Fibroblast of skin of scalp (primary cell): ENCODE measurements at regions not wholly inside any gene's neighbourhood (a gene's known extent, or its start where the extent isn't known, plus 50 kb on each side); places are given as distances from the start of the nearest gene placed in this dataset.
"Not testable (repeated sequence)": the region's sequence is repeated elsewhere in the genome, so short reads cannot be mapped to it uniquely, and the experiment has no call there.

Experiments used
- DNase-seq: peaks from one replicate; pipeline ENCODE4 v3.0.0-alpha.2; 2013

DNA sequence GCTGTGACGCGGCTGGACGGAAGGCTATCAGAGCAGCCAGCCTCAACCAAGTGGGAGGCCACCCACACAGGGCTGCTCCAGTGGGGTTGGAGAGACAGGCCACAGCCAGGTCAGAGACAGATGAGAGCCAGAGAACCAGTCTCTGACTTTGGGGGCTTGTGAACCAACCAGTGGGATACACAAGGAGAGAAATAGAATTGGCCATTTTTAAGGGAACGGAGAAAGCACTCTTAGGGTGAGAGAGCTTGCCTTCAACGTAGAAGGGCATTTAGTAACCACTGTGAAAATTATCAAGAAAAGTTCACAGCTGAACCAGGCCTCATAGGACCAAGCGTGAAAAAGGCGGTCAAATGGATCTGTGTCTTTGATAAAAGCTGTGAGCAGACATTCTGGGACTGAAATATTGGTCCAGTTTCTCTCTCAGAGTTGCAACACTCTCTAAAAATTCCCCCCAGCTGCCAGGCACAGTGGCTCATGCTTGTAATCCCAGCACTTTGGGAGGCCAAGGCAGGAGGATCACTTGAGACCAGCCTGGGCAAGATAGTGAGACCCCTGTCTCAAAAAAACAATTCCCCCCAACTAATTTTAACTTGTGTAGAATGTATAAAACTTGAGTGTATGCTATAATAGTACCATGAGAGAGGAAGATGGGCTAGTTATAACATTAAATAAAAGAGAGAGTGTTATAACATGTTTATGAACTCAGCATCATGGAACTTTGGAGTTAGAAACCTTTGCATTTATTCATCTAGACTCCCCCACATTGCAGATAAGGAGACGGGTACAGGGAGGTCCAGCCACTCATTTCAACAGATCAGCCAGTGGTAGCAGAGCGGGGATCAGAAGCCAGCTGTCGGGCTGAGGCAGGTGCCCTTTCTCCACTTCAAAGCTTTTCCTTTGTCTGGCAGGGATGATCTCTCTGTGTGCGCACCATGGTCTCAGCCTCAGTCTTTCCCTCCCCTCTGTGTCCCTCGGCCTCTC, 132.2 kb downstream of the NPIPB11 start:
- DNase-seq: not testable (repeated sequence)

DNA sequence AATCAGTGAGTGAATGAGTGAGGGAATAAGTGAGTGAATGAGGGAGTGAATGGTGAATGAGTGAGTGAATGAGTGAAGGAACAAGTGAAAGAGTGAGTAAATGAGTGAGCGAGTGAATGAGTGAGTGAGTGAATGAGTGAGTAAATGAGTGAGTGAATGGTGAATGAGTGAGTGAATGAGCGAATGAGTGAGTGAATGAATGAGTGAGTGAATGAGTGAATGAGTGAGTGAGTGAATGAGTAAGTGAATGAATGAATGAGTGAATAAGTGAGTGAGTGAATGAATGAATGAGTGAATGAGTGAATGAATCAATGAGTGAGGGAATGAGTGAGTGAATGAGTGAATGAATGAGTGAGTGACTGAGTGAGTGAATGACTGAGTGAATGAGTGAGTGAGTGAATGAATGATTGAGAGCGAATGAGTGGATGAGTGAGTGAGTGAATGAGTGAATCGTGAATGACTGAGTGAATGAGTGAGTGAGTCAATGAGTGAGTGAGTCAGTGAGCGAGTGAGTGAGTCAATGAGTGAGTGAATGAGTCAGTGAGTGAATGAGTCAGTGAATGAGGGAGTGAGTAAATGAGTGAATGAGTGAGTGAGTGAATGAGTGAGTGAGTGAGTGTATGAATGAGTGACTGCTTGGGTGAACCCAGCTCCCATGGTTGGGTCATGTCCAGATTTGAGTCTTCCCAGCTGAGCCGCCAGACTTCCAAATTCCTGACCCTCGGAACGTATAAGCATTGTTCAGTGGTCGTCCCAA, 133.0 kb downstream of the NPIPB11 start:
- peak; percentile 38 for DNase-seq

DNA sequence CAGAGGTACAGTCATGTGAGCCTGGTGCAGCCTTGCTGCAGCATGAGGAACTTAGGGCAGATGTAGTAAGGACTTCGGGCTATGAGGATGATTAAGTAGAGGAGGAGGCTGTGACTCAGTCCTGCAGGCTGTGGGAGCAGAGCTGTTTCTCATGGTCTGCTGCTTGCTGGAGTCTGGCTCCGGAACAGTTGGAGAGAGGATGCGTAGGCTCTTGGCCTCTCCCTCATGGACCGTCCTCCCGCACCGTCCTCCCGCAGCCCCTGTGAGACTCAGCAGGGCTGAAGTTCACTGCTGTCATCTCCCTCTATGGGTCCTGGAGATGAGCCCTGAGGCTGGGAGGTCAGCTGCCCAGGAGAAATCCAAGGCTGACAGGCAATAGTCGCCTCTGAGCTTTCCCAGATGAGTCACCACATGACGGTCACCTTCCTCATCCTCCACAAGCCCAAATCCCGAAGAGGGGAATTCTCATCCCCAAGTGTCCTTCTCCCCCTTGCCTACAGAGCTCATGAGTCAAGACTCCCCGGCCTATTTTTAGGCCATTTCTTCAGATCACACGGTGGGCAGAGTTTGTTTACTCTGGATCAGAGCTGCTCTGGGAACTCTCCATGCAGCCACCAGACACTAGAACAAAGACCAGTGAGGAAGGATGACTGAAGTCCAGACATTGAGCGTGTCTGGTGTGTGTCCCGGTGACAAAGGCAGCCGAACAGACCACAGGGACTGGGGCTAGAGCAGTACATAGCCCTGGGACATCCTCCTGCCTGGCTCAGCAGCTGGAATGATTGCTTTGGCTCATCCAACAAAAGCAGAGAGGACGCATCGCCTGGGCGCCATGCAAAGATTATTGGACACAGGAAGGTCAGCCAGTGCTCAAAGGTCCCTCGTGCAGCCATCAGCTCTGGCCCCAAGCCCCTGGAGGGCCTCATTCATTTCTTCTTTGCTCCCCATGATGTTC, 134.5 kb downstream of the NPIPB11 start:
- DNase-seq: peak; percentile 93

DNA sequence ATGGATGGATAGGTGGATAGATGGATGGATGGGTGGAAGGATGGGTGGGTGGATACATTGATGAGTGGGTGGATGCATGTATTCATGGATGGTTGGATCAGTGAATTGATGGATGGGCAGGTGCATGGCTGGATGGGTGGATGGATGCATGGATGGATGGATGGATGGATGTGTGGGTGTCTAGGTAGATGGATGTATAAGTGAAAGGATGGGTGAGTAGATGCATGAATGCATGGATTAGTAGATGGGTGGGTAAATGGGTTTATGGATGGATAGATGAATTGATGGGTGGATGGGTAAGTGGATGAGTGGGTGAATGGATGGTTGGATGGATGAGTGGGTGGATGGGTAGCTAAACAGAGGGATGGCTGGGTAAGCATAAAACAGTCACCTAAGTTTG, 135.6 kb downstream of the NPIPB11 start:
- not testable (repeated sequence) for DNase-seq

DNA sequence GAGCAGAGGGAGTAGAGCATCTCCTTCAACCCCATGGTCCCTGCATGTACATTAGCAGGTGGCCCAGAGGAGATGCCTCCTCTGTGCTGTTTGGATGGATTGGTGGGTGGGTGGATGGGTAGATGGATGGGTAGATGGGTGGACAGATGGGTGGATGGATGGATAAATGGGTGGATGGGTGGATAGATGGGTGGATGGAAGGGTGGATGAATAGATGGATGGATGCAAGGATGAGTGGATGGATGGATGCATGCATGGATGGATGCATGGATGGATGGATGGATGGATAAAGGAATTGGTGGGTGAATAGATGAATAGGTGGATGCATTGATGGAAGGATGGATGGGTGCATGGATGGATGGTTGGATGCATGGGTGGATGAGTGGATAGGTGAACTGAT, 136.5 kb downstream of the NPIPB11 start:
- DNase-seq: not testable (repeated sequence)

DNA sequence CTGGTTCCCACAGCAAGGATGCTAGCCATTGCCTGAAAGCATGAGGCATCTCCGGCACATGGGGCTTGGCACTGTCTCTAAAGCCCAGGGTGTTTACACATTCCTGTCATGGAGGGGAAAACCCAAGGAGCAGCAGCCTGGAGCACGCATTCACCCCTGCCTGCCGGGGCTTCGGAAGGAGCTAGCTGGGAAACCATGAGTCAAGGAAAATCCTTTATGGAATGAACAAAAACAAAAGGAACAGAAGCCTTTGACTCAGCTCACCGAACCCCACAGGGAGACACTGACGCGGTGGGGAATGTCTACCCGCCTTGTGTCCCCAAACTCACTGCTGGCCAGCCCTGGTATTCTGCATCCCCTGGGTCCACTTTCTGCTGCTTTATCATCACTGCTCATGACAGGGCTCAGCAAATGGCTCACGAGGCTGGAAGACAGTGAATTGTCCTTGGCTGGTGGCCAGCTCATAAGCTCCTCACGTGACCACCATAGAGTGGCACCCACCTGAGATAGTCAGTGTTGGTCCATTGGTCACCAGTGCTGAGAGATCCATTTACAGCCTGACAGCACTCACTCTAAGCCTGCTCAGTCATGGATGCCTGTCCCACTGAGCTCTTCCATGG, 137.2 kb downstream of the NPIPB11 start:
- peak; percentile 95 for DNase-seq

DNA sequence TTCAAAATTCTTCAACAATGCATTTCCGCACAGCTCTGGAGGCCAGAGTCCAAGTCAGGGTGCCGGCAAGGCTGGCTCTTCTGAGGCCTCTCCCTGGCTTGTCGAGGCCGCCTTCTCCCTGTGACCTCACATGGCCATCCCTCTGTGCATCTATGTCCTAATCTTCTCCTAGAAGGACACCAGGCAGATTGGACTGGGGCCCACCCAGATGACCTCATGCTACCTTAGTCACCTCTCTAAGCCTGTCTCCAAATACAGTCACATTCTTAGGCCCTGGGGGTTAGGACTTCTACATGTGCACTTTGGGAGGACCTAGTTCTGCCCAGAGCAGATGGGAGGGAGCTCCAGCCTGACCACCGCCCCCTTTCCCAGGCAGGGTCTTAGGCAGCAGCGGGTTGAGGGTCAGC, 137.7 kb downstream of the NPIPB11 start:
- peak; percentile 75 for DNase-seq

DNA sequence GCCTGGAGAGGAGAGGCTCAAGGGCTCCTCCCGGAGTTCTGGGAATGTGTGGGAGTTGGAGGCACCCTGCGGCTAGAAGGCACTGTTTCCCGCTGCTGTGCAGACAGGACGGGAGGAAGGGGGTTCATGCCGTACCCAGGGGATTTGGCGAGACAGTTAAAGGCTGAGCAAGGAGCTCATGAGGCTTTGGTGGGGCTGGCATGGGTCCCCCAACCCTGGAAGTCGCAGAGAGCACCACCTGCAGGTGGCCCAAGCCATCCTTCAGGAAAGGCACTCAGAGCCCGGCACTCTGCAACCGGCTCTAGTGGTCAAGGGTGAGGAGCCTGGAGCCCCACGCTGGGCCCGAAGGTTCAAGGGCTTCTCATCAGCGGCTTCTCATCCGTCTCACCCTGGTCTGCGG, 138.2 kb downstream of the NPIPB11 start:
- peak; percentile 27 for DNase-seq

DNA sequence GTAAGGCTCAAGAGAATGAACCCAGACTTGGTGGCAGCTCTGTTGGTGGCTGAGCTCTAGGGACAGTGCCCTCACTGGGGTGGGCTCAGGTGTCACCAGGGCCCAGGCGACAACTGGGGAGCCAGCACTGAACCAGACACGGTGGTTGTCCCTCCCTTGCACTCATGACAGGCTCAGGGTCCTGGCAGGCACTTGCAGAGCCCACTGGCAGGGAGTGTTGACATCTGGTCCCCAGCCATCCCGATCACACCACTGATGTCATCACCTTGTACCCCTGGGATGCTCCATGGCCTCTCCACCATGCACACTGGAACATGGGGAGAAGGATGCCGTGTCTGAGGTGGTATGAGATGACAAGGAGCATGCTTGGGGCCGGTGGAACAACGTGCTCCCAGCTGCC, 138.6 kb downstream of the NPIPB11 start:
- not testable (repeated sequence) for DNase-seq

DNA sequence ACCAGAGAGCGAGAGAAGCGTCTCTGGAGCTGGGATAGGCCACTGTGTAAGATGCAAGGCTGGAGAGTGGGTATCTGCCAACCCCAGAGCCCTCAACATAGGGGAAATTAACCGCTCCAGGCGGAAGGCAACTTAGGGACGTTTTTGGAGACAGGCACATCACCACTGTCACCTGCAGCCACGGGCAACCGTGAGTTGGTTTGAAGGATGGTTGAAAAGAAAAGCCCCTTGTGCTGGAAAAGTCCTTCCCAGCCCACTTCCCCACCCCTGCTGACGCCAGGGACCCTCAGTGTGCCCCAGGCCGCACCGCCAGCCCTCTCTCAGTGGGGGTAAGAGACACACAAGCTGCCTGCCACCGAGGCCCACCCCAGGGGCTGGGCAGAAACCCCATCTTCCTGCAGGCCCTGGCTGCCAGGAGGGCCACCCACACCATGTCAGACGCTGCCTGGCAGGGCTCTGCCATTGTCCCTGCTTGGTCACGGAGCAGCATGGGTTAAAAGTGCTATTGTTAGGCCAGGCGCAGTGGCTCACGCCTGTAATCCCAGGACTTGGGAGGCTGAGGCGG, 139.4 kb downstream of the NPIPB11 start:
- not testable (repeated sequence) for DNase-seq

DNA sequence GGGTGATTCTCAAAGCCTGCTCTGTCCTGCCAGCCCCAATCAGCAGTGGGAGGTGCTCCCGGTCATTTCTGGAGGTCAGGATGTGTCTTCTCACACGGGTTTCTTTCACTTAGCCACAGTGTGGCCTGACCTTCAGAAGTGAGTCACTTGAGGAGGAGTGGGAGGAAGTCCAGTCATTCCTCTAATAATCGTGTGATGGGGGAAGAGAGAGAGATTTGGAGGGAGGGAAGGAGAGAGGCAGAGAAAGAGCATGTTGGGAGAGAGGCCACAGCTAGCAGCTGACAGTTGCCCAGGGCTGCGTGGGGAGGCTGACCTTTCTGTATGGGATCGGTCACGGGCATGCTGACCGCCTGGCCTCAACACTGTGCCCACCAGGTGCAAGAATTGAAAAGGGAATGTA, 139.9 kb downstream of the NPIPB11 start:
- peak; percentile 72 for DNase-seq

DNA sequence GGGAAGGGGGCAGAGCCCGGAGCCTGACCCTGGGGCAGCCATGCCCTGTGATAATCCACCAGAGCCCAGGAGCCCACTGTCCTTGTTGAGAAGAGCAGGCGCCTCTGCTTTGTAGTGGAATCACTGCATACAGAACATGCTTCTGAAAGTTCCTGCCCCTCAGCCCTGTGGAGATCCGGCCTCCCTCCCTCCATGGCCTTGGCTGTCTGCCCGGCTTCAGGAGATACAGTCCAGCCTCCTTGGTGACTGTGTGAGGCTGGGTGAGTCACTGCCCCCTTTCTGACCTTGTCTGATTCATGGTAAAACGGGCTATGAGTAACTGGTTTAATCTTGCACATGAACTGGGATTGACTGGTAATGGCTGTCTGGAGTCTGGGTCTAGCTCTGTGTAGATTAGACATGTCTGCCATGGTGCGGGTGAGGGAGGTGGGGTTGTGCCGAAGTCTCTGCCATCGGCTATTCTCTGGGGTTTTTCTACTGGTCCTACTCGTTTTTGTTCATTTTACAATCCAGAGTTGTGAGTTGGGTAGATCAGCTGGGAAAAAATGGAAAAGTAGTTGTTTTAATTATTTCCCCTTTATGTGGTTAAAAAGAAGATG, 141.2 kb downstream of the NPIPB11 start:
- peak; percentile 97 for DNase-seq

DNA sequence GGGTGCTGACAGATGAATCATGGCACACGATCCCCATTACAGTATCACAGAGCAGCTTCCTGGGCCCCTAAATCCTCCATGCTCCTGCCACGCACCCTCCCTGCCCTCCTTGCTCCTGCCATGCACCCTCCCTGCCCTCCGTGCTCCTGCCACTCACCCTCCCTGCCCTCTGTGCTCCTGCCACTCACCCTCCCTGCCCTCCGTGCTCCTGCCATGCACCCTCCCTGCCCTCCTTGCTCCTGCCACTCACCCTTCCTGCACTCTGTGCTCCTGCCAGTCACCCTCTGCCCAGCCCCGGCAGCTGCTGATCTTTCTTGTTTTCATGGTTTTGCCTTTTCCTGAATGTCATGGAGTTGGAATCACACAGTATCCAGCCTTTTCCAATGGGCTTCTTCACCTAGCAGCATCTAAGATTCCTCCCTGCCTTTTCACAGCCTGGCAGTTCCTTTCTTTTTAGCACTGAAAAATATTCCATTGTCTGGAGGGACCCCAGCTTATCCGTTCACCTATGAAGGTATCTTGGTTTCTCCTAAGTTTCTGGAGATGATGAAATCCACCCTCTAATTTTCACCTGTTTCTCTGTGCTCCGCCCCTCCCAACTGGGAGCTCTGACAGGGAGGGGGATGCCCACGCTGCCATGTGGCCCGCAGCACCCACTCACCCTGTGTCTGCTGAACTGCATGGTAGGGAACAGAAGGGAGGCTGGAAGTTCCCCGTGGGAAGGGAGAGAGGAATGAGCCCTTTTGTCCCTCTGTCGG, 142.3 kb downstream of the NPIPB11 start:
- not testable (repeated sequence) for DNase-seq

DNA sequence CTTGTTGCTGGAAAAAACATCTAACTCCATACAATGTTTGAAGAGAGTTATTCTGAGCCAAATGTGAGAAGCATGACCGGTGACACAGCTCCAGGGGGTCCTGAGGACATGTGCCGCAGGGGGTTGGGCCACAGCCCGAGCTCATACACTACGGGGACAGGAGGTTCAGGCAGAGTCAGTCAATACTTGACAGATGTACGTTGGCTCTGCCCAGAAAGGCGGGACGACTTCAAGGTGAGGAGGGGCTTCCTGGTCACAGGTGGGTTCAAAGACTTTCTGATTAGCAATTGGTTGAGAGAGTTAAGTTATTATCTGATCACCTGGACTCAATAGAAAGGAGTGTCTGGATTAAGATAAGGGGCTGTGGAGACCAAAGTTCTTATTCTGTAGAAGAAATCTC, 143.8 kb downstream of the NPIPB11 start:
- DNase-seq: not testable (repeated sequence)

DNA sequence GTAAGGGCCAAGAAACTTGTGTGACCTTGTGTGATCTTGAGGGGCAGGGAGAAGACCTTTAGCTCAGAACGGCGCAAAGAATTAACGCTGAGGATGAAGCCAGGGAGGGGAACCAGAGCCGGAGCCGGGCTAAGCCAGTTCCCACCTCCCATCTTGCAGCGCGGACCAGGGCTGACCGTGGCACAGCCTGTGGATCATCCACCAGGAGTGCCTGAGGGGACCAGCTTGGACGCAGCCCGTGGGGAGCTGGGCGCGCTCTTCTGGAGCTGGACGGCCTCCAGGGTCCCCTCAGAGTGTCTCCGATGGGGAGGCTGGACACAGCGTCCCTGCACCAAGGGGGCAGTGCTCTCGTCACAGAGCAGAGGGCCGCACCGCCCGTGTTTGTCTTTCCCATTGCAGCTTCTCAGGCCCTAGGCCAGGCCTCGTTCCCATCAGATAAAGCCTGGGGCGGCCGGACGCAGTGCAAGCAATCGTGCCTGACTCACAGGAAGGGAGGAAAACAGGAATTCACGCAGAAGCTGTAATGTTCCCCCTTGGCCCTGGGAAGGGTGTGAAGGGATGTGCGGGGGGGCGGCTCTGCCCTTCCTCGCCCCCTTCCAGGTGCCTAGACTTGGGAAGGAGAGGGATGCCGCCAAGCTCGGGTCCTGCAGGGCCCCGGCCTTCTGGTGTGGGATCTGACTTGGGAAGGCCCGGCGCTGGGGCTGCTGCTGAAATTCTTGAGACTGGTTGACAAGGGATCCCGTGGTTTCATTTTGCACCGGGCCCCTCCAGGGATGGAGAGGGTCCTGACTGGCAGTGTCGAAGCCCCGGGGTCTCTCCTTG, 144.9 kb downstream of the NPIPB11 start:
- not testable (repeated sequence) for DNase-seq

DNA sequence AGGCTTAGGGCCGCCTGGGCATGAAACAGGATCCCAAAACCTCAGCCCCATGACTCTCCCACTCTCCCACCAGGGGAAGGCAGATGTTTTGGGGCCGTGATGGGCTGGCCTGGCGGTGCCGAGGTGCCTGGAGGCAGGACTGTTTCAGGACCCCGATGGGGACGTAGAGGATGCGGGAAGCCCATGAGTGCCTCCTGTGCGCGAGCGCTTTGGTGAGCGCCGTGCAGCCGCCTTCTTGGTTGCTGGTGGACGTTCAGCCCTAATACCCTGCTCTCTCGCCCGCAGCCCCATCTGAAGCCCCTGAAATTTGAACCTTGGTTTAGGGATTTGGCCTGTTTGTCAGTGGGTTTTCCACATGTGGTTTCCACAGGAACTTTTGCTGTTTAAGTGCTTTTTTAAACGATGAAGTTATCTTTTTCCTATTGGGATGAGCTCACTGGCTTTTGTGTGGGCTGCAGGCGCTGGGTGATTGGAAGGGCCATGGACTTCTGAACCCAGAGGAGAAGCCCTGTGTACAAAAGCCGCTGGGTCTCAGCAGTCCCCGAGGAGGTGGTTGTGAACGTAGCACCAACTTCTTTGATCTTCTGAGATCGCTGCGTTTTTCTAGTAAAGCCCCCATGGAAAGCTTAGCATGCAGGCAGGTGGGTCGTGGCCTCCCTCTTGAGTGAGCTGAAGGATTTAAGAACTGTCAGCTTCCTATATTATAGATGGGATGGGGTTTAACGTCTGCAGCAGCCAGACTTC, 145.7 kb downstream of the NPIPB11 start:
- DNase-seq: not testable (repeated sequence)

DNA sequence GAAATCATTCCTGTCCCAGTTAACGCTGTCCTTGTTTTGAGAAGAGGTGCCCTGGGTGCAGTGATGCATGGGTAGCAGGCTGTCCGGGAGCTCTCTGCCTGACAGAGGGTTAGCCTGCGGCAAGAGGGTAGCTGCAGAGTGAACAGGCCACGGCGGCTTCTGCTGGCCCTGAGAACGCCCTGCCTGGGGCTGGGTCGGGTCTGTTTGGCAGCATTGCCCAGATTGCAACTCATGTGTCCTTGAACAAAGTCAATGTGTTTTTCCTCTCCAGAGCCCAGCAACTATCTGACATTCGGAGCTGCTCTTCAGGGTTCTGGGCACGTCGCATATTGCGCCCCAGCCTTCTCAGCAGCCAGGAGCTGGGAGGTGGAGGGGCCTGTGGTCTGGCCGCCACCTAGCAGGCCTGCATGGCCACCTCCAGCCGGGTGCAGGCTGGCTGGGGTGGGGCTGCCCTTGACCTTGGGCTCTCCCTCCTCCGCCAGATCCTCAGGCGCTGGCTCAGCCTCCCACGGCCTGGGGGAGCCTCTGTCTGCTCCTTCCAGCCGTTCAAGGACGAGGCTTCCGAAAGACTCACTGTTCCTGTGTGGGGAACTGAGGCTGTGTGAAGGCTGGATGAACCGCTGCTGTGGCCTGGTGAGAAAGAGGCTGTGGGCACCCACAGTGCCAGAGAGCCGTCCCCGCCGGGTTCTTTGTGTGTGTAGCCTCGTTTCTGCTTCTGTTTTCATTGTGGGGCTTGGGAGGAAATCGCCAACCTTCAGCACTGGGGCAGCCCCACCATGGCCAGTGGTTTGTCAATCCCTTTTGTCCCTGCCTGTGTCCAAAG, 146.7 kb downstream of the NPIPB11 start:
- DNase-seq: not testable (repeated sequence)
